HG02943 (cell line): ENCODE measurements at regions not wholly inside any gene's neighbourhood (a gene's known extent, or its start where the extent isn't known, plus 50 kb on each side); places are given as distances from the start of the nearest gene placed in this dataset.

Experiments
- ATAC-seq: cut with Tn5 transposase; IDR thresholded peaks from one replicate; pipeline ENCODE4 v1.9.1; 2021; ENCODE audit warnings: mild to moderate bottlenecking, low read depth, moderate library complexity; ENCODE audit not compliant: unreplicated experiment

DNA sequence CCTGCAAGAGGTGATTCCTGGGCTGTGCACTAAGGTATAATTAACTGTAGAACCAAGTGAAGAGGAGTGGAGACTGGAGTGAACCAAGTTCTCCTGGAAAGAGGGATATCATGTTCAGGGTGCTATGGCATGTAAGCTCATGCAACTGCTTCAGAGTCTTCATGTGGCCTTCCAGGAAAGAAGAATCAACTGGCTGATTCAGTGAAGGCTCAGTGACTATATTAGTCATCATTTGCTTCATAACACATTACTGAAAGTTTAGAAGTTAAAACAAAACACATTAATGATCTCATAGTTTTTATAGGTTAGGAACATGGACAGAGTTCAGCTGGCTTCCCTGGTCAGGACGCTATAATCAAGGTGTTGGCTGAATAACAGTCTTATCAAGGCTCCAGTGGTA lies 1200.8 kb upstream of the GYPC start:
- no peak for ATAC-seq

- no peak for ATAC-seq
These were observed 1199.1 kb upstream of the GYPC start for GRCh38 chr2:125456693-125457363.

- no peak for ATAC-seq
These were observed 1184.0 kb upstream of the GYPC start for GRCh38 chr2:125471963-125472362.

GRCh38 chr2:125479143-125479636 lies 1176.8 kb upstream of the GYPC start:
- ATAC-seq = no peak

DNA sequence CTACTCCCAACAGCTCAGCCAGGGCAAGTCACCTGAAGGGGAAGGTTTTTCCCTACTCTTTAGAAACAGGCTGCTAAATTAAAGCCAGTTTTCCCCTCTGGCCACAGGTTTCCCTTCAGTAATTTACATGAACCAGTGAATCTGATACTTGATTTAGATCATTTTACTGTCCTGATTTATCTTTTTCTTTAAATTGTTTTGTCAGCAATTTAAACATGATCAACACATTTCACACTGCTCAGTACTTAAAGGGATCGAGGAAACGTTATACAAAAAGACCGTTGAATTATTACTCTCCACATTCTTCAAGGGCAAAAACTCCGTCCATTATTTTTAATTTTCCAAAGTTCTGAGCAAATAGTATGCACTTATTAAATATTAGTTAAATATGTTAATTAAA lies 1165.7 kb upstream of the GYPC start:
- no peak for ATAC-seq

- no peak for ATAC-seq
These were observed 1164.3 kb upstream of the GYPC start for GRCh38 chr2:125491663-125492062.

DNA sequence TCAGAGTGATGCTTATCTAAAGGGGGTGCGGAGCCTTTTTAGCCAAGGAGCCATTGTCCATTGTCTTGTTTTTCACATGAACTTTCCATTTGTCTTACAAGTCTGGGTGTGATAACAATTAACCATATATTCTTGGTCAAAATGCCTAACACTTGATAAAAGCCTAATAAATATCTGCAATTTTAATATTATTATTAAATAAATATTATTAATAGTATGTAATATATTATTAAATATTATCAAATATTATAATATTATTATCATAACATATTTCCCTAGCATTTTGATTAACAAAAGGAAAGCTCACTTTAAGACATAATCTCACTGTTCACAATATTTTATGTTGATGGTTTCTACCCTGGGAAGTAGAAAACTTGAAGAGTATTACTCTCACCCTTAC lies 1143.6 kb upstream of the GYPC start:
- no peak for ATAC-seq

DNA sequence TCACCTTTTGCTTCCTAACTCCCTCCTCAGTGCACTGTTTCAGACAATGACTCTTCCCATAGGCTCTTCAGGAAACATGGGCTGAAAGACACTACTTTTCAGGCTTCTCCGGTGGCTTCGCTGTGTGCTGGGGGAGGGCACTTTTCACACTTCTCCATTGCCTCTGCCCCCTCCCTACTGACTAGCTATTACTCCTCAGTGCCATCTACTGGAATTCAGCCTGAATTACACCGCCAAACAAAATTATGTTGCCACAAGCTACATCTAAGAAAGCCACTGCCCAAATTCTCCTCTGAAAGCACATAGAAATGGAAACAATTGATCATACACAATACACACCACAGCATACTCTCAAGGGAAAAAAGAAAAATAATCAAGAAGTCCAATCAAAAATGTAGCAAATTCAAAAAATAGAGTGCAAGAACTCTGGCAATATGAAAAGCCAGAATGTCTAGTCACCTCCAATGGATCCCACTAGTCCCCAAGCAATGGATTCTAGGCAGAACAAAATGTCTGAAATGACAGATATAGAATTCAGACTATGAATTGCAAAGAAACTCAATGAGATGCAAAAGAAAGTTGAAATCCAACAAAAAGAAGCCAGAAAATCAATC lies 1139.4 kb upstream of the GYPC start:
- ATAC-seq = no peak

DNA sequence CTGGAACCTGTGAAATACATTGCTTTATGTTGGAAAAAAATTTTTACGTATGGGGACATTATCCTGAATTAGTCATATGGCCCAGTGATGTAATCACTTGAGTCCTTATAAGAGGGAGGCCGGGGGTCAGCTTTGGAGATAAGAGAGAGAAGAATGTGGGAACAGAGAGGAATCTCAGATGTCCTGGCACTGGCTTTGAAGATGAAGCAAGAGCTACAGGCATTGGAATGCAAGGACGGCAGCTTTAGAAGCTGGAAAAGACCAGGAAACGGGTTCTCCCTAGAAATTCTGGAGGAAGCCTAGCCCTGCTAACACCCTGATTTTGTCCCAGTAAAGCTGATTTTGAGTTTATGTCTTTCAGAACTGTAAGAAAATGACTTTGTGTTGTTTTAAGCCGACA lies 1129.9 kb upstream of the GYPC start:
- ATAC-seq = no peak

DNA sequence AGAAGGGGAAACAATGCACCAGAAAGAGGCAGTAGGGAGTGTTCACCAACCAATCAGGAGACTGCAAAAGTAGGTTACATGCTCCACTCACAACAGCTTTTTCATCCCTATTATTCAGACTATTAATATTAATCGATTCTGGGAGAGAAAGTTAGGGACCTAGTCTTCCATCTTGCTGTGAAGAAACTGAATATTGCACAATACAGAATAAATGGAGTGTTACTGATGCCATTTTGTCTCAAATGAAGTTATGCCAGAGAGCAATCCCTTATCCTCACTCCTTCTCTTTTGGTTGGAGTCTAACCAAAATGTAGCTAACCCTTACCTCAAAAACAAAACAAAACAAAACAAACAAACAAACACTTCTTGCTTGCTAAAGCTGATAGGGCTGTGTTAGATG lies 1120.9 kb upstream of the GYPC start:
- no peak for ATAC-seq

GRCh38 chr2:125543968-125544514 lies 1111.9 kb upstream of the GYPC start:
- no peak for ATAC-seq

DNA sequence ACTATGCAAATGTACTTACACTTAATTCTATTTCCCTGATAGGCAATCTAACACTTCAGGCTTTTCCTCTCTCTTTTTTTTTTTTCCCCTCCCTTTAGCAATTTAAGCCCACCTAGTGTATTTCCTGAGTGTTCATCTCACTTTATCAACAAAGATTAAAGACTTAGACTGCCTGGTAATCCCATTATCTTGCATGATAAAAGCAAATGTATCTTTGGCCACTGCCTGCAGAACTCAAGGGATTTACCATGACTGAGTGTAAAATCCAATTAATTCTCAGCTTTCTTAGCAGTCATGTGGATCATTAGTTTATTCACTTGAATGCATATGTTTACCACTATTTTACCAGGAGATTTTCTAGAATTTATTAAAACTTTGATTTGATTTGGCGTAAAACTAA lies 1102.2 kb upstream of the GYPC start:
- no peak for ATAC-seq

- no peak for ATAC-seq
These were observed 1101.0 kb upstream of the GYPC start for GRCh38 chr2:125554956-125555355.

- ATAC-seq = no peak
These were observed 1096.8 kb upstream of the GYPC start for GRCh38 chr2:125559186-125559585.

DNA sequence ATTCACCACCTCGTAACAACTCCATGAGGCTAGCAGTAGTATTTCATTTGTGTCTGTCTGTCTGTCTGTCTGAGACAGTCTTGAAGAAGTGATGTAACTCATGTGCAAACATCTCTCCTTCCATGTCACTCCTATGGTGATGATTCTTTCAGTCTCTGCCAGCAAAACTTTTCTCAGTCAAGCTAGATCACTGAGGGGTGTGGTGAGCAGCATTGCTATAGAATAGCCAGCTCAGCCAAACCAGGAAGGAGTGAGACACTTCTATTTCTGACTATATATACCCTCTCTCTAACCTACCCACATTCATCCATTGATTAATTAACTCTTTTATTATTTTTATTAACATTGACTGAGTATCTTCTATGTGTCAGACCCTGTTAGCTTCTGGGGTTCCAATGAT lies 1095.1 kb upstream of the GYPC start:
- ATAC-seq = no peak

GRCh38 chr2:125561302-125561701 lies 1094.7 kb upstream of the GYPC start:
- no peak for ATAC-seq

GRCh38 chr2:125562924-125563323 lies 1093.0 kb upstream of the GYPC start:
- no peak for ATAC-seq

GRCh38 chr2:125564471-125564870 lies 1091.5 kb upstream of the GYPC start:
- ATAC-seq = no peak

DNA sequence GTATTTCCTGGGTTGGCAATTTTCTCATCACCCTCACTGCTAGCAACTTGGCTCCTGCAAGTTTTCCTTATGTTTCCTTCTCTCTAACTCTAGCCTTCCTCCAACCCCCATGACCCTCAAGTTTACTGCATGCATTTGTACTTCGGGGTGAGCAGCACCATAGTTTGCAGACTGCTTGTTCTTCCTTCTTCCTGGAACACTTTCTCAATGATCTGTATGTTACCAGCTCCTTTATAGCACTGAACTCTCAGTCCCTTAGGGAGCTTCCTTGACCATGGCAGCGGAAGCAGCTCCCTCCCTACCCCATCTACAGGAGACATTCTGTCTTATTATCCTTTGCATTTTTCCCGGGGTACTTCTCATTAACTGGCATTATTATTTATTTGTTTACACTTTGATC lies 1089.5 kb upstream of the GYPC start:
- ATAC-seq = no peak

GRCh38 chr2:125567100-125567499 lies 1088.9 kb upstream of the GYPC start:
- ATAC-seq = no peak

DNA sequence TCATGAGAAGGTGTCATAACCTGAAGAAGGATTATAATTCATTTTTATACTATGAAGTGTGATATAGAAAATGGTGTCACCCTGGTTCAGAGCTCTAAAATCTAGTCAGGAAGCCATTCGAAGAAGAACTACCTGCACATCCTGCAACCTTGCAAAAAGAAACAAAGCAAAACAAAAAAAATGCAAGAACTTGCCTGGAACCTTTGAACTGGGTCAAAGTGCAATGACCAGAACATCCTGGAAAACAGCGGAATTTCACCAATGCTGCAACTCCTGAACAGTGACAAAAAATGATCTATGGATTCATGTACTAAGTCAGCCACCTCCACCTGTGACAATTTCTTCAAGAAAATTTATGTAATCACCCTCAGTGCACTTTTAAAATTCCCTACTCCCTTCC lies 1083.3 kb upstream of the GYPC start:
- no peak for ATAC-seq

- no peak for ATAC-seq
These were observed 1082.5 kb upstream of the GYPC start for GRCh38 chr2:125573432-125573831.
